ENCODE measurements at regions not wholly inside any gene's neighbourhood (a gene's known extent, or its start where the extent isn't known, plus 50 kb on each side); places are given as distances from the start of the nearest gene placed in this dataset.
"Not testable (repeated sequence)": the region's sequence is repeated elsewhere in the genome, so short reads cannot be mapped to it uniquely, and the experiment has no call there.

DNA sequence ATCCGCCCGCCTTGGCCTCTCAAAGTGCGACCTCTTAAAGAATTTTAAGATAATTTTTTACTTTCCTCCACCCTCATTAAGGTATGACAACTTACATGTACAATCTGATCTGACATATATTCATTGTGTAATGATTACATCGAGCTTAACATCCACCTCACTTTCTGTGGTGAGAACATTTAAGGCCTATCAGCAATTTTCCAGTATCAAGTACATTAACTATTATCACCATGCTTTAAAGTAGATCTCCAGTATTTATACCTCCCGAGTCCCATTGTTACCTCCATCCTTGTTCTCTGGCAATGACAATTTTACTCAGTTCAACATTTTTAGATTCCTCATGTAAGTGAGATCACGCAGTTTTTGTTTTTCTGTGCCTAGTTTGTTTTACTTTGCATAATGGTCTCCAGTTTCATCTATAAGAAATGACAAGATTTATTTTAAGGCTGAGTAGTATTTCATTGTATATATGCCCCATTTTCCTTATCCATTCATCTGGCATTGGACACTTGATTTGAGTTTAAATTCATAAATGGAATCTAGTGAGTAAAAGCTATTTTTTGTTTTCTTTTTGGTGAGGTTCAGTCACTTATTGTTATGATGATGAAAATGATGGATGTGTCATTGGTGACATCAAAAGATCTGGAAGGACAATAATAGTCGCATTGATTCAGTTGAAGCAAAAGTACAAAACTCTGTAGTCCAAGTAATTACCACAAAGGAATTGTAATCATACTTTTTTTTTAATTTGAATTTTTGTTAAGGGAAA is 87.0 kb downstream of the OR2B2 start:
- H2AFZ ChIP-seq (ENCODE audit: low read length): no peak overlapping the region
- no peaks in the 10 kb centered on the region for H3K27me3 ChIP-seq (ENCODE audit: control insufficient read depth, insufficient read depth, low read length)
- H3K79me2 ChIP-seq (ENCODE audit: control insufficient read depth, insufficient read depth, low read length): no peaks in the 10 kb centered on the region
- peak overlapping the region; percentile 58 for H3K4me2 ChIP-seq (ENCODE audit: extremely low read depth, insufficient read depth, low read length)
- H3K27ac ChIP-seq (ENCODE audit: insufficient read depth, low read length): peak overlapping the region; percentile 87
- no peaks in the 10 kb centered on the region for H3K4me1 ChIP-seq (ENCODE audit: control insufficient read depth, extremely low read depth, insufficient read depth, low read length)
- DNase-seq (ENCODE audit: low read depth in 2 of 2): no peak
- H3K36me3 ChIP-seq (ENCODE audit: control insufficient read depth, insufficient read depth, low read length): no peaks in the 10 kb centered on the region
- peak overlapping the region; percentile 46 to 98 (median 70) for H3K4me3 ChIP-seq (replicated peaks in 1 of 4; ENCODE audit: control extremely low read depth in 1 of 4, insufficient read depth in 1 of 4, low read depth in 3 of 4, low read length in 4 of 4)
- TF ChIP-seq, protein P1, sequence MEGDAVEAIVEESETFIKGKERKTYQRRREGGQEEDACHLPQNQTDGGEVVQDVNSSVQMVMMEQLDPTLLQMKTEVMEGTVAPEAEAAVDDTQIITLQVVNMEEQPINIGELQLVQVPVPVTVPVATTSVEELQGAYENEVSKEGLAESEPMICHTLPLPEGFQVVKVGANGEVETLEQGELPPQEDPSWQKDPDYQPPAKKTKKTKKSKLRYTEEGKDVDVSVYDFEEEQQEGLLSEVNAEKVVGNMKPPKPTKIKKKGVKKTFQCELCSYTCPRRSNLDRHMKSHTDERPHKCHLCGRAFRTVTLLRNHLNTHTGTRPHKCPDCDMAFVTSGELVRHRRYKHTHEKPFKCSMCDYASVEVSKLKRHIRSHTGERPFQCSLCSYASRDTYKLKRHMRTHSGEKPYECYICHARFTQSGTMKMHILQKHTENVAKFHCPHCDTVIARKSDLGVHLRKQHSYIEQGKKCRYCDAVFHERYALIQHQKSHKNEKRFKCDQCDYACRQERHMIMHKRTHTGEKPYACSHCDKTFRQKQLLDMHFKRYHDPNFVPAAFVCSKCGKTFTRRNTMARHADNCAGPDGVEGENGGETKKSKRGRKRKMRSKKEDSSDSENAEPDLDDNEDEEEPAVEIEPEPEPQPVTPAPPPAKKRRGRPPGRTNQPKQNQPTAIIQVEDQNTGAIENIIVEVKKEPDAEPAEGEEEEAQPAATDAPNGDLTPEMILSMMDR (conservative IDR thresholded peaks at IDR 0.05 in 1 of 2, IDR thresholded peaks at IDR 0.05 in 1 of 2; ENCODE audit: low read depth in 1 of 2, low read length in 2 of 2): no peak
- no peak for TF ChIP-seq EZH2 (IDR thresholded peaks at IDR 0.05; ENCODE audit: low read length, missing control alignments)
- peak overlapping the region; percentile 17 for H3K9ac ChIP-seq (ENCODE audit: insufficient read depth, low read length)
- no peaks in the 10 kb centered on the region for H3K9me3 ChIP-seq (ENCODE audit: control insufficient read depth, insufficient read depth, low read depth, low read length)
- H4K20me1 ChIP-seq (ENCODE audit: control insufficient read depth, extremely low read depth, insufficient read depth, low read length): no peaks in the 10 kb centered on the region

DNA sequence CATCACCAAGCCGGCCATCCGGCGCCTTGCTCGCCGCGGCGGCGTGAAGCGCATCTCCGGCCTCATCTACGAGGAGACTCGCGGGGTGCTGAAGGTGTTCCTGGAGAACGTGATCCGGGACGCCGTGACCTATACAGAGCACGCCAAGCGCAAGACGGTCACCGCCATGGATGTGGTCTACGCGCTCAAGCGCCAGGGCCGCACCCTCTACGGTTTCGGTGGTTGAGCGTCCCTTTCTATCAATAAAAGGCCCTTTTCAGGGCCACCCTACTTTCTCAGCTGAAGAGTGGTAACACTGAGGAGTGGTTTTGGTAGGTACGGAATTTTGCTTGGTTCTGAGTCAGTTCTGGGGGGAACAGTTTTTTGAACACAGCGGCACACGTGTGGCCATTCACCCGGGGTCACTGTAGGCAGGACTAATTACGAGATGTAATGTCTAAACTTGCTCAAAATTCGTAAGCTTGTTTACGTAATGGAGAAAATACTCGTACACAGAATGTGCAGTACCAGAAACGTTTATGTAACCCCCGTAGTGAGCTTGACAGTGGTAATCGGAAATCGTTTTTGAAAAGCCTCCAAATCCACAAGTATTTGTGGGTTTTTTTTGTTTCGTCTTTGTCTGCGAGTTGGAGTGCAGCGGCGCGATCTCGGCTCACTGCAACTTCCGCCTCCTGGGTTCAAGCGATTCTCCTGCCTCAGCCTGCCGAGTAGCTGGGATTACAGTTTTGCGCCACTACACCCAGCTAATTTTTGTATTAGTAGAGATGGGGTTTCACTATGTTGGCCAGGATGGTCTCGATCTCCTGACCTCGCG is 87.8 kb downstream of the OR2B2 start:
- H2AFZ ChIP-seq (ENCODE audit: low read length); H4K20me1 ChIP-seq (ENCODE audit: control insufficient read depth, extremely low read depth, insufficient read depth, low read length); H3K36me3 ChIP-seq (ENCODE audit: control insufficient read depth, insufficient read depth, low read length); H3K27me3 ChIP-seq (ENCODE audit: control insufficient read depth, insufficient read depth, low read length); H3K79me2 ChIP-seq (ENCODE audit: control insufficient read depth, insufficient read depth, low read length); H3K9me3 ChIP-seq (ENCODE audit: control insufficient read depth, insufficient read depth, low read depth, low read length); H3K4me1 ChIP-seq (ENCODE audit: control insufficient read depth, extremely low read depth, insufficient read depth, low read length): not testable (repeated sequence)
- DNase-seq (ENCODE audit: low read depth in 2 of 2): peak; percentile 82 to 87
- Histone ChIP-seq H3K27ac (ENCODE audit: insufficient read depth, low read length) (peak overlapping the region; percentile 87), H3K4me3 (replicated peaks in 1 of 4; ENCODE audit: control extremely low read depth in 1 of 4, insufficient read depth in 1 of 4, low read depth in 3 of 4, low read length in 4 of 4) (peak overlapping the region; percentile 46 to 98 (median 70)), H3K4me2 (ENCODE audit: extremely low read depth, insufficient read depth, low read length) (peak overlapping the region; percentile 58), H3K9ac (ENCODE audit: insufficient read depth, low read length) (peak overlapping the region; percentile 57)

DNA sequence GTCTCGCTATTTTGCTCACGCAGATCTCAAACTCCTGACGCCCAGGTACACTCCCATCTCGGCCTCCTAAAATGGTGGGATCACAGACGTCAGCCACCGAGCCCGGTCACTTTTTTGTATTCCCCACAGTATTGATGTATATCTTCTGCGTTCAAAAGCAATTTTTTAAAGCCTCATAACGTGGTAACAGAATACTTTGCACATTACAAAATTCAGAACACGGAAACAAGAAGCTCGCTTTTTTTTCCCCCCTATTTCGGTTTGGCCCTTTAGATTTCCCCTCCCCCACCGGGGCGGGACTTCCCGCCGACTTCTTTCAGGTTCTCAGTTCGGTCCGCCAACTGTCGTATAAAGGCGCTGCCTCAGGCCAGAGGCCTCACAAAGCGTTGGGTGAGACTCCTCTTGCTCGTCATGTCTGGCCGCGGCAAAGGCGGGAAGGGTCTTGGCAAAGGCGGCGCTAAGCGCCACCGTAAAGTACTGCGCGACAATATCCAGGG is 88.4 kb downstream of the OR2B2 start:
- H3K9ac ChIP-seq (ENCODE audit: insufficient read depth, low read length): peak overlapping the region; percentile 43

More for the DNA sequence above, 88.4 kb downstream of the OR2B2 start:
- H4K20me1 ChIP-seq (ENCODE audit: control insufficient read depth, extremely low read depth, insufficient read depth, low read length); H3K27me3 ChIP-seq (ENCODE audit: control insufficient read depth, insufficient read depth, low read length); H3K4me1 ChIP-seq (ENCODE audit: control insufficient read depth, extremely low read depth, insufficient read depth, low read length); H3K36me3 ChIP-seq (ENCODE audit: control insufficient read depth, insufficient read depth, low read length); H3K9me3 ChIP-seq (ENCODE audit: control insufficient read depth, insufficient read depth, low read depth, low read length); H3K79me2 ChIP-seq (ENCODE audit: control insufficient read depth, insufficient read depth, low read length): not testable (repeated sequence)
- Histone ChIP-seq H2AFZ (ENCODE audit: low read length) (peak overlapping the region; percentile 78), H3K4me2 (ENCODE audit: extremely low read depth, insufficient read depth, low read length) (peak overlapping the region; percentile 27), H3K27ac (ENCODE audit: insufficient read depth, low read length) (peak overlapping the region; percentile 50), H3K4me3 (replicated peaks in 1 of 4; ENCODE audit: control extremely low read depth in 1 of 4, insufficient read depth in 1 of 4, low read depth in 3 of 4, low read length in 4 of 4) (peak overlapping the region; percentile 21 to 63 (median 46))
- peak in 1 of 2 donors; percentile 63 for DNase-seq (ENCODE audit: low read depth in 2 of 2)
